ENCODE measurements at regions not wholly inside any gene's neighbourhood (a gene's known extent, or its start where the extent isn't known, plus 50 kb on each side); places are given as distances from the start of the nearest gene placed in this dataset.

DNA sequence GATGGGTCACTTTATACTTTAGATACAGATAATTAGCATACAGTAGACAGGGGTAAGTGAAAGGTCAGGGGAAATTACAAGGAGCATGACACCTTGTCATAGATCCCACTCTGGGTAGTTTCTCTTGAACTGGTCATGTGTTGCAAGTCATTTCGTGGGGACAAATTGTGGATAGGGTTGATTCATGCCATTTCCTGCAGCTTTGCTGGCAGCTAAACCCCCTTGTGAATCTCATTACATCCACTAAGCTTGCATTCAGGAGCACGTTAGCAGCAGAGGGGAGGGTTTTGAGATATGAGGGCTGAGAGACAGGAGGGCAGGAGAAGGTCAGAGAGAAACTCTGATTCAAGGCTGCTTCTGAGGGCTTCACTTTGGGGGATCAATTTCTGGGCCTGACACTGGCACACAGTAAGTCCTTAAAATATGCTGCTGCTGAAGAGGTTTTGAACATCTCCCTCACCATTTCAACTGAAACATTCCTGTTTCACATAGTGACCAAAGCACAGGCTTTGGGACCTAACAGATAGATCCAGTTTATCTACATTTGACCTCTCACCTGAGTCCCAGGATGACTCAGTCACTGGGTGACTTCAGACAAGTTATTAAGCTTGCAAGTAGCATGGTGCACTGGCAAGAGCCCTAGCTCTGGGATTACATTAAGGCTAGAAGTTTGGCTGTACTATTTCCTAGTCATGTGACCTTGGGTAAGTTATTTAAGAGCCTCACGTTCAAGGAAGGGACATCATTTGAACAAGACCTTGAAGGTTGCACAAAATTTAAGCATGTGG is 206.0 kb upstream of the USP24 start:
- Histone ChIP-seq H3K9ac (ENCODE audit: insufficient read depth, low read length) (no peak overlapping the region), H2AFZ (ENCODE audit: low read length) (peak overlapping the region; percentile 37)
- peak; percentile 32 to 36 for DNase-seq (ENCODE audit: low read depth in 2 of 2)

DNA sequence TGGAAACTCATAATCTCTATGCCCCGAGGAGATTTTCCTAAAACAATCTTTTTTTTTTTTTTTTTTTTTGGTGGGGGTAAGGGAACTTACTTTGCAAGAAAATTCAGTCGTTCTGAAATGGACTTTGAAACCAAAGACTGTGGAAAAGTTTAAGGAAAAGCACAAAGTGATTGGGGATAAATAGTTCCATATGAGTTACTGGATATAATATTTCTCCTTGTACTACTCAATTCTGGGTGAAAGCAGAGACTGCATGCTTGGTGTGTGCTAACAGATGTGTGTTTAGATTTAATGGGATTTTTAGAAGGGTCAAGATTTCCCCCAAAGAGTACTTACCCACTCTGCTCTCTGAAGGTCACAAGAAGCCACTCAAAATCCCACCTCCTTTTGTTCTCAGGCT is 204.9 kb upstream of the USP24 start:
- Histone ChIP-seq H3K4me1 (ENCODE audit: control insufficient read depth, extremely low read depth, insufficient read depth, low read length) (peaks cover 4% of the 10 kb centered on the region), H3K79me2 (ENCODE audit: control insufficient read depth, insufficient read depth, low read length) (no peaks in the 10 kb centered on the region), H3K4me3 (replicated peaks in 1 of 4; ENCODE audit: control extremely low read depth in 1 of 4, insufficient read depth in 1 of 4, low read depth in 3 of 4, low read length in 4 of 4) (no peak overlapping the region), H2AFZ (ENCODE audit: low read length) (no peak overlapping the region), H3K4me2 (ENCODE audit: extremely low read depth, insufficient read depth, low read length) (no peak overlapping the region), H3K36me3 (ENCODE audit: control insufficient read depth, insufficient read depth, low read length) (no peaks in the 10 kb centered on the region), H4K20me1 (ENCODE audit: control insufficient read depth, extremely low read depth, insufficient read depth, low read length) (no peaks in the 10 kb centered on the region), H3K27ac (ENCODE audit: insufficient read depth, low read length) (no peak overlapping the region), H3K27me3 (ENCODE audit: control insufficient read depth, insufficient read depth, low read length) (no peaks in the 10 kb centered on the region), H3K9ac (ENCODE audit: insufficient read depth, low read length) (no peak overlapping the region), H3K9me3 (ENCODE audit: control insufficient read depth, insufficient read depth, low read depth, low read length) (no peaks in the 10 kb centered on the region)
- DNase-seq (ENCODE audit: low read depth in 2 of 2): no peak
- TF ChIP-seq, protein P1, sequence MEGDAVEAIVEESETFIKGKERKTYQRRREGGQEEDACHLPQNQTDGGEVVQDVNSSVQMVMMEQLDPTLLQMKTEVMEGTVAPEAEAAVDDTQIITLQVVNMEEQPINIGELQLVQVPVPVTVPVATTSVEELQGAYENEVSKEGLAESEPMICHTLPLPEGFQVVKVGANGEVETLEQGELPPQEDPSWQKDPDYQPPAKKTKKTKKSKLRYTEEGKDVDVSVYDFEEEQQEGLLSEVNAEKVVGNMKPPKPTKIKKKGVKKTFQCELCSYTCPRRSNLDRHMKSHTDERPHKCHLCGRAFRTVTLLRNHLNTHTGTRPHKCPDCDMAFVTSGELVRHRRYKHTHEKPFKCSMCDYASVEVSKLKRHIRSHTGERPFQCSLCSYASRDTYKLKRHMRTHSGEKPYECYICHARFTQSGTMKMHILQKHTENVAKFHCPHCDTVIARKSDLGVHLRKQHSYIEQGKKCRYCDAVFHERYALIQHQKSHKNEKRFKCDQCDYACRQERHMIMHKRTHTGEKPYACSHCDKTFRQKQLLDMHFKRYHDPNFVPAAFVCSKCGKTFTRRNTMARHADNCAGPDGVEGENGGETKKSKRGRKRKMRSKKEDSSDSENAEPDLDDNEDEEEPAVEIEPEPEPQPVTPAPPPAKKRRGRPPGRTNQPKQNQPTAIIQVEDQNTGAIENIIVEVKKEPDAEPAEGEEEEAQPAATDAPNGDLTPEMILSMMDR (conservative IDR thresholded peaks at IDR 0.05 in 1 of 2, IDR thresholded peaks at IDR 0.05 in 1 of 2; ENCODE audit: low read depth in 1 of 2, low read length in 2 of 2): no peak
- TF ChIP-seq EZH2 (IDR thresholded peaks at IDR 0.05; ENCODE audit: low read length, missing control alignments): no peak

More for the DNA sequence above, 206.0 kb upstream of the USP24 start:
- no peak overlapping the region for H3K4me3 ChIP-seq (replicated peaks in 1 of 4; ENCODE audit: control extremely low read depth in 1 of 4, insufficient read depth in 1 of 4, low read depth in 3 of 4, low read length in 4 of 4)
- no peak overlapping the region for H3K4me2 ChIP-seq (ENCODE audit: extremely low read depth, insufficient read depth, low read length)
- H3K9me3 ChIP-seq (ENCODE audit: control insufficient read depth, insufficient read depth, low read depth, low read length): no peaks in the 10 kb centered on the region
- TF ChIP-seq, protein P1 (conservative IDR thresholded peaks at IDR 0.05 in 1 of 2, IDR thresholded peaks at IDR 0.05 in 1 of 2; ENCODE audit: low read depth in 1 of 2, low read length in 2 of 2): no peak
- no peak for TF ChIP-seq EZH2 (IDR thresholded peaks at IDR 0.05; ENCODE audit: low read length, missing control alignments)
- no peaks in the 10 kb centered on the region for H3K36me3 ChIP-seq (ENCODE audit: control insufficient read depth, insufficient read depth, low read length)
- no peak overlapping the region for H3K27ac ChIP-seq (ENCODE audit: insufficient read depth, low read length)
- no peaks in the 10 kb centered on the region for H3K79me2 ChIP-seq (ENCODE audit: control insufficient read depth, insufficient read depth, low read length)
- H3K27me3 ChIP-seq (ENCODE audit: control insufficient read depth, insufficient read depth, low read length): no peaks in the 10 kb centered on the region
- H4K20me1 ChIP-seq (ENCODE audit: control insufficient read depth, extremely low read depth, insufficient read depth, low read length): no peaks in the 10 kb centered on the region
- H3K4me1 ChIP-seq (ENCODE audit: control insufficient read depth, extremely low read depth, insufficient read depth, low read length): peaks cover 4% of the 10 kb centered on the region

DNA sequence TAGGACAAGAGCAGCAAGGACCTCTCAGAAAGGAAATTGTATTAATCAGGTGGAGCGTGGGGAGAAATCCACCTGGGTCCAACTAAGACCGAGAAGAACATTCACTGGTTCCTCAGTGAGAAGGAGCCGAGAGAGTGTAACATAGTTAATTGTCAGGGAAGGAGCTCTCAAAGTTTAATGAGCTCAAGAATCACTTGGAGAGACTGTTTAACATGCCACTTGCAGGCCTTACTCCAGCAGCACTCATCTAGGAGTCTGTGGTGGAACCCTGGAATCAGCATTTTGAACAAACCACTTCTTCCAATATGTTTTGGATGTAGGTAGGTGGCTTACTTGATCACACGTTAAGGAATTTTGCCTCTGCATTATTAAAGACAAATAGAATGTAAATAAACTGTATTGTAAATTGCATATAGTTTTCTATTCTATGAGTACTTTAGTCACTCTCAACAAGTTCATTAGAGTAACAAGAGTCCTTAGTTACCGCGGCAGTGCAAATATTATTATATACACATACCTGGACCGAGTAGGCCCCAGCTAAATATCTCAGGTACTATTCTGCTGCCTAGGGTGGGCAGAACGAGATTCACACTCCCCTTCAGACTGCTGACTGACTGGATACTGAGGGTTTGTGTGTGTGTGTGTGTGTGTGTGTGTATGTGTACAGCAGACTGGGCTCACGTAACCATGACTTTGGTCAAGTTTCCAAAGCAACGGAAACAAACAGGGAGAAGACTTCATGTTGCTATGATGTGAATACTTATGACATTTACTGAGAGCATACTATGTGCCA is 203.2 kb upstream of the USP24 start:
- Histone ChIP-seq H3K4me3 (replicated peaks in 1 of 4; ENCODE audit: control extremely low read depth in 1 of 4, insufficient read depth in 1 of 4, low read depth in 3 of 4, low read length in 4 of 4) (no peak overlapping the region), H3K36me3 (ENCODE audit: control insufficient read depth, insufficient read depth, low read length) (no peaks in the 10 kb centered on the region), H4K20me1 (ENCODE audit: control insufficient read depth, extremely low read depth, insufficient read depth, low read length) (no peaks in the 10 kb centered on the region), H3K9ac (ENCODE audit: insufficient read depth, low read length) (no peak overlapping the region), H2AFZ (ENCODE audit: low read length) (no peak overlapping the region), H3K79me2 (ENCODE audit: control insufficient read depth, insufficient read depth, low read length) (no peaks in the 10 kb centered on the region), H3K9me3 (ENCODE audit: control insufficient read depth, insufficient read depth, low read depth, low read length) (no peaks in the 10 kb centered on the region), H3K4me1 (ENCODE audit: control insufficient read depth, extremely low read depth, insufficient read depth, low read length) (peaks cover 4% of the 10 kb centered on the region), H3K27me3 (ENCODE audit: control insufficient read depth, insufficient read depth, low read length) (no peaks in the 10 kb centered on the region), H3K27ac (ENCODE audit: insufficient read depth, low read length) (no peak overlapping the region), H3K4me2 (ENCODE audit: extremely low read depth, insufficient read depth, low read length) (no peak overlapping the region)
- TF ChIP-seq EZH2 (IDR thresholded peaks at IDR 0.05; ENCODE audit: low read length, missing control alignments): no peak
- TF ChIP-seq, protein P1 (conservative IDR thresholded peaks at IDR 0.05 in 1 of 2, IDR thresholded peaks at IDR 0.05 in 1 of 2; ENCODE audit: low read depth in 1 of 2, low read length in 2 of 2): no peak
- no peak for DNase-seq (ENCODE audit: low read depth in 2 of 2)
